ENCODE measurements at regions not wholly inside any gene's neighbourhood (a gene's known extent, or its start where the extent isn't known, plus 50 kb on each side); places are given as distances from the start of the nearest gene placed in this dataset.

GRCh38 chr18:76126327-76126726, 368.7 kb downstream of the ZNF516 start:
- DNase-seq (ENCODE audit: low spot score), result no peak

- DNase-seq (ENCODE audit: low spot score), result no peak
Observed at GRCh38 chr18:76121011-76121410, 374.0 kb downstream of the ZNF516 start.

- DNase-seq (ENCODE audit: low spot score), result no peak
Observed at GRCh38 chr18:76115580-76115979, 379.5 kb downstream of the ZNF516 start.

GRCh38 chr18:76113101-76113500, 381.9 kb downstream of the ZNF516 start:
- DNase-seq (ENCODE audit: low spot score), result no peak

GRCh38 chr18:76102626-76103025, 392.4 kb downstream of the ZNF516 start:
- no peak for DNase-seq (ENCODE audit: low spot score)

GRCh38 chr18:76102156-76102555, 392.9 kb downstream of the ZNF516 start:
- no peak for DNase-seq (ENCODE audit: low spot score)

GRCh38 chr18:76099931-76100457, 395.0 kb downstream of the ZNF516 start:
- no peak for DNase-seq (ENCODE audit: low spot score)

GRCh38 chr18:76098674-76099411, 396.2 kb downstream of the ZNF516 start:
- no peak for DNase-seq (ENCODE audit: low spot score)

GRCh38 chr18:76081536-76081935, 413.5 kb downstream of the ZNF516 start:
- DNase-seq (ENCODE audit: low spot score), result no peak

- no peak for DNase-seq (ENCODE audit: low spot score)
Observed at GRCh38 chr18:76080430-76080829, 414.6 kb downstream of the ZNF516 start.

GRCh38 chr18:76075777-76076176, 419.3 kb downstream of the ZNF516 start:
- DNase-seq (ENCODE audit: low spot score), result no peak

- DNase-seq (ENCODE audit: low spot score), result no peak
Observed at GRCh38 chr18:76064998-76065397, 430.0 kb downstream of the ZNF516 start.

GRCh38 chr18:76058146-76058545, 436.9 kb downstream of the ZNF516 start:
- no peak for DNase-seq (ENCODE audit: low spot score)

GRCh38 chr18:76057386-76057785, 437.7 kb downstream of the ZNF516 start:
- DNase-seq (ENCODE audit: low spot score), result no peak

GRCh38 chr18:76056471-76057110, 438.5 kb downstream of the ZNF516 start:
- DNase-seq (ENCODE audit: low spot score), result no peak

GRCh38 chr18:76055578-76055977, 439.5 kb downstream of the ZNF516 start:
- no peak for DNase-seq (ENCODE audit: low spot score)

- no peak for DNase-seq (ENCODE audit: low spot score)
Observed at GRCh38 chr18:76055025-76055424, 440.0 kb downstream of the ZNF516 start.

GRCh38 chr18:76054156-76054555, 440.9 kb downstream of the ZNF516 start:
- DNase-seq (ENCODE audit: low spot score), result no peak

- no peak for DNase-seq (ENCODE audit: low spot score)
Observed at GRCh38 chr18:76053551-76053950, 441.5 kb downstream of the ZNF516 start.

GRCh38 chr18:76052227-76052595, 442.8 kb downstream of the ZNF516 start:
- no peak for DNase-seq (ENCODE audit: low spot score)

GRCh38 chr18:76051396-76052226, 443.4 kb downstream of the ZNF516 start:
- no peak for DNase-seq (ENCODE audit: low spot score)

- no peak for DNase-seq (ENCODE audit: low spot score)
Observed at GRCh38 chr18:76046221-76046620, 448.8 kb downstream of the ZNF516 start.

GRCh38 chr18:76042511-76042910, 452.5 kb downstream of the ZNF516 start:
- no peak for DNase-seq (ENCODE audit: low spot score)

Data from globus pallidus (tissue), 1 donor.